Fibroblast of villous mesenchyme (primary cell): ENCODE measurements at regions not wholly inside any gene's neighbourhood (a gene's known extent, or its start where the extent isn't known, plus 50 kb on each side); places are given as distances from the start of the nearest gene placed in this dataset.

Experiments used
- DNase-seq: peaks from one replicate; pipeline ENCODE4 v3.0.0-alpha.2; 2010; ENCODE audit warnings: low read depth
- H3K4me3 ChIP-seq: 2 replicates; pipeline ENCODE4 v1.5.1; 2011; ENCODE audit warnings: low read depth, mild to moderate bottlenecking, low read length
- CTCF ChIP-seq: IDR thresholded peaks from 2 replicates; pipeline ENCODE4 v1.5.1; 2012; ENCODE audit warnings: low read depth, mild to moderate bottlenecking, low read length; ENCODE audit not compliant: insufficient read depth

DNA sequence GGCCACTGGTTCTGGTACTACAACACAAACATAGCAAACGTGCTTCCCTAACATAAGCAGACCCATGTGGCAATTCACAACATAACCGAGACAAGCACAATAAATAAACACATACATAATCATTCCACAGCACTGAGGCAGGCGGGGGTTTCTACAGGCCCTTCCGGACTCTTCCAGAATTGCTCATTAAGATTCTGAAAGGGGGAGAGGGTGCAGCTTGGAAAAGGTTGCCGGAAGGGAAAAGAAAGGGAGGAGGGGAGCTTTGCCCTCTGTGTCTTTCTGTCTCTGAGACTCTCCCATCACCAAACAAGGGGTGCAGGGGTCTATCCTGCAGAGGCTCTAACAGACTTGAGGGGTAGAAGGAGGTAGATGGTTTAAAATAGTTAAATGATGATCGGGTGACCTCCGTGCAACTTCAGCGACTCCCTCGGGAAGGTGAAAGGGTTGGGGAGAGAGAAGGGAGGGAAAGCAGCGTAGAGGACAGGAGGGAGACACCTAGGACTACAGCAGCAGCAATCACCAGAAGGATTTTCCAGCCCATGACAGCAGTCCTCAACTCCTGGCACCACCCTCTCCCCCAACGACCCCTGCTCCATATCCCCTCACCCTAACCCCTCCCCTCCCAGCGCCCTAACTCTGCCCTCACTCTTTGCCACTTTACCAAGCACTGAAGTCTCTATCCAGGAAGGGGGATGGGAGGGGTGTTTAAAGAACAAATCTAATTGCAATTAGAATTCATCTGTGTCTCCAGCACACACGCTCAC is 365.5 kb upstream of the ESRRG start:
- DNase-seq: peak; percentile 2
- no peak overlapping the region for H3K4me3 ChIP-seq
- TF ChIP-seq CTCF: no peak

DNA sequence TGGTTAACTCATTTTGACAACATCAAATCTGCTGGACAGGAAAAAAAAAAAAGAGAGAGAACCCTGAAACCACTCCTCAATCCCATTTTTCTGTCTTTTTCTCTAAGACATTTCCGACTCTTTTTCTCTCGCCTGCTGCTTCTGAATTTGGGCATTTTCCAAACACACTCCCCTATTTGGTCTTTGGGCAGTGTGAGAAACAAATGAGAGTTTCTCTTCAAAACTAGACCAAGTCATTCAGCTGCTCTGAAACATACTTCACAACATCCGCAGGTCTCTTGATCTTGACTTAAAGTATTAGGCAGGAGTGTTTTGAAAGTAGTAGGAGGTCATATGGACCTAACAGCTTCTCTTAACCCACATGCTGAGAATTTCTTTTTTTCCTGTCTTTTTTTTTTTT is 364.8 kb upstream of the ESRRG start:
- no peak for DNase-seq
- TF ChIP-seq CTCF: no peak
- H3K4me3 ChIP-seq: no peak overlapping the region

- TF ChIP-seq CTCF: no peak
- no peak overlapping the region for H3K4me3 ChIP-seq
- no peak for DNase-seq
These were observed 356.4 kb upstream of the ESRRG start for GRCh38 chr1:217079584-217079983.

GRCh38 chr1:217078959-217079358 is 355.7 kb upstream of the ESRRG start:
- H3K4me3 ChIP-seq: no peak overlapping the region
- no peak for TF ChIP-seq CTCF
- no peak for DNase-seq

- no peak overlapping the region for H3K4me3 ChIP-seq
- no peak for DNase-seq
- no peak for TF ChIP-seq CTCF
These were observed 355.0 kb upstream of the ESRRG start for GRCh38 chr1:217078078-217078690.

- H3K4me3 ChIP-seq: no peak overlapping the region
- no peak for TF ChIP-seq CTCF
- no peak for DNase-seq
These were observed 354.2 kb upstream of the ESRRG start for GRCh38 chr1:217077426-217077825.
